A673 (cell line): ENCODE measurements at regions not wholly inside any gene's neighbourhood (a gene's known extent, or its start where the extent isn't known, plus 50 kb on each side); places are given as distances from the start of the nearest gene placed in this dataset.

Experiments
- CTCF ChIP-seq: fragments of 300-800, 200-600 bp; sonication (generic); conservative IDR thresholded peaks from 2 replicates; pipeline ENCODE4 v1.5.1; 2017; ENCODE audit warnings: low read depth, mild to moderate bottlenecking, antibody characterized with exemption, low read length, moderate library complexity, mixed read lengths
- EZH2 ChIP-seq: fragments of 200-600 bp; sonication (generic); IDR thresholded peaks from 2 replicates; pipeline ENCODE4 v1.6.1; 2017; ENCODE audit warnings: borderline replicate concordance, low read depth, mild to moderate bottlenecking, mixed read lengths, antibody characterized with exemption, low read length; ENCODE audit not compliant: poor library complexity, severe bottlenecking

GRCh38 chr7:55651057-55651456 lies 78.8 kb upstream of the VOPP1 start:
- TF ChIP-seq CTCF (no peak), EZH2 (no peak)
